ENCODE measurements at regions not wholly inside any gene's neighbourhood (a gene's known extent, or its start where the extent isn't known, plus 50 kb on each side); places are given as distances from the start of the nearest gene placed in this dataset.

- H3K9ac ChIP-seq, result no peak overlapping the region
- H3K27ac ChIP-seq, result no peak overlapping the region
- H3K4me1 ChIP-seq, result no peaks in the 10 kb centered on the region
- peaks cover 0 to 17% (median 7%) of the 10 kb centered on the region in 11 experiments; a peak in 10 of 22 replicates for H3K9me3 ChIP-seq (replicated peaks in 1 of 11)
- TF ChIP-seq Cebpa-rat (IDR thresholded peaks at IDR 0.05), result no peak
- no peak overlapping the region for H3K4me2 ChIP-seq
- H3K4me3 ChIP-seq, result no peak overlapping the region
- H3K27me3 ChIP-seq, result no peaks in the 10 kb centered on the region
- H3K36me3 ChIP-seq, result no peaks in the 10 kb centered on the region
- H4K20me1 ChIP-seq, result no peaks in the 10 kb centered on the region
These were observed 155.8 kb upstream of the TANK start for GRCh38 chr2:161004379-161004778.

GRCh38 chr2:161005170-161005569 lies 155.1 kb upstream of the TANK start:
- Histone ChIP-seq H3K4me3 (no peak overlapping the region), H3K4me1 (no peaks in the 10 kb centered on the region), H3K4me2 (no peak overlapping the region), H3K36me3 (no peaks in the 10 kb centered on the region), H3K27ac (no peak overlapping the region), H3K9ac (no peak overlapping the region), H3K9me3 (replicated peaks in 1 of 11) (peaks cover 0 to 17% (median 7%) of the 10 kb centered on the region in 11 experiments; a peak in 10 of 22 replicates), H4K20me1 (no peaks in the 10 kb centered on the region), H3K27me3 (no peaks in the 10 kb centered on the region)
- no peak for TF ChIP-seq Cebpa-rat (IDR thresholded peaks at IDR 0.05)

- H3K9me3 ChIP-seq (replicated peaks in 1 of 11), result peaks cover 0 to 17% (median 7%) of the 10 kb centered on the region in 11 experiments; a peak in 9 of 22 replicates
- no peaks in the 10 kb centered on the region for H3K36me3 ChIP-seq
- no peaks in the 10 kb centered on the region for H4K20me1 ChIP-seq
- no peak overlapping the region for H3K4me3 ChIP-seq
- H3K27me3 ChIP-seq, result no peaks in the 10 kb centered on the region
- H3K4me2 ChIP-seq, result no peak overlapping the region
- no peak for TF ChIP-seq Cebpa-rat (IDR thresholded peaks at IDR 0.05)
- H3K9ac ChIP-seq, result no peak overlapping the region
- no peak overlapping the region for H3K27ac ChIP-seq
- no peaks in the 10 kb centered on the region for H3K4me1 ChIP-seq
These were observed 151.9 kb upstream of the TANK start for GRCh38 chr2:161008311-161008710.

GRCh38 chr2:161010503-161011015 lies 149.7 kb upstream of the TANK start:
- Histone ChIP-seq H3K9ac (no peak overlapping the region), H3K4me3 (no peak overlapping the region), H4K20me1 (no peaks in the 10 kb centered on the region), H3K27me3 (no peaks in the 10 kb centered on the region), H3K27ac (no peak overlapping the region), H3K36me3 (no peaks in the 10 kb centered on the region), H3K4me2 (no peak overlapping the region), H3K9me3 (replicated peaks in 1 of 11) (peaks cover under 1 to 26% (median 14%) of the 10 kb centered on the region in 11 experiments; a peak in 20 of 22 replicates), H3K4me1 (no peaks in the 10 kb centered on the region)
- TF ChIP-seq Cebpa-rat (IDR thresholded peaks at IDR 0.05), result no peak

GRCh38 chr2:161017780-161018470 lies 142.3 kb upstream of the TANK start:
- Histone ChIP-seq H3K27ac (no peak overlapping the region), H3K27me3 (no peaks in the 10 kb centered on the region), H3K4me2 (no peak overlapping the region), H3K4me1 (no peaks in the 10 kb centered on the region), H3K36me3 (no peaks in the 10 kb centered on the region), H3K4me3 (no peak overlapping the region), H3K9me3 (replicated peaks in 1 of 11) (peaks cover 5 to 18% (median 13%) of the 10 kb centered on the region in 11 experiments; a peak in 20 of 22 replicates), H3K9ac (no peak overlapping the region), H4K20me1 (no peaks in the 10 kb centered on the region)
- no peak for TF ChIP-seq Cebpa-rat (IDR thresholded peaks at IDR 0.05)

GRCh38 chr2:161019311-161019710 lies 140.9 kb upstream of the TANK start:
- H3K9me3 ChIP-seq (replicated peaks in 1 of 11), result peaks cover 5 to 26% (median 13%) of the 10 kb centered on the region in 11 experiments; a peak in 20 of 22 replicates
- no peak for TF ChIP-seq Cebpa-rat (IDR thresholded peaks at IDR 0.05)

GRCh38 chr2:161020437-161020836 lies 139.8 kb upstream of the TANK start:
- Histone ChIP-seq H3K27ac (no peak overlapping the region), H3K4me1 (no peaks in the 10 kb centered on the region), H3K4me3 (no peak overlapping the region), H4K20me1 (no peaks in the 10 kb centered on the region), H3K4me2 (no peak overlapping the region), H3K36me3 (no peaks in the 10 kb centered on the region), H3K9me3 (replicated peaks in 1 of 11) (peaks cover 0 to 17% (median 6%) of the 10 kb centered on the region in 11 experiments; a peak in 9 of 22 replicates), H3K27me3 (no peaks in the 10 kb centered on the region), H3K9ac (no peak overlapping the region)
- no peak for TF ChIP-seq Cebpa-rat (IDR thresholded peaks at IDR 0.05)

More at GRCh38 chr2:161019311-161019710, 140.9 kb upstream of the TANK start:
- Histone ChIP-seq H3K27me3 (no peaks in the 10 kb centered on the region), H3K27ac (no peak overlapping the region), H4K20me1 (no peaks in the 10 kb centered on the region), H3K36me3 (no peaks in the 10 kb centered on the region), H3K4me3 (no peak overlapping the region), H3K4me1 (no peaks in the 10 kb centered on the region), H3K4me2 (no peak overlapping the region), H3K9ac (no peak overlapping the region)

- Histone ChIP-seq H3K27me3 (no peaks in the 10 kb centered on the region), H3K4me1 (no peaks in the 10 kb centered on the region), H3K9ac (no peak overlapping the region), H3K4me2 (no peak overlapping the region), H4K20me1 (no peaks in the 10 kb centered on the region), H3K36me3 (no peaks in the 10 kb centered on the region), H3K4me3 (no peak overlapping the region), H3K27ac (no peak overlapping the region), H3K9me3 (replicated peaks in 1 of 11) (0 out of 22 replicates have a peak, but pooled peaks cover 0 to 3% (median 0%) of the 10 kb centered on the region in 11 experiments)
- TF ChIP-seq Cebpa-rat (IDR thresholded peaks at IDR 0.05), result no peak
These were observed 131.6 kb upstream of the TANK start for GRCh38 chr2:161028581-161028980.

- H3K4me1 ChIP-seq, result no peaks in the 10 kb centered on the region
- H3K4me3 ChIP-seq, result no peak overlapping the region
- no peak overlapping the region for H3K4me2 ChIP-seq
- no peak overlapping the region for H3K27ac ChIP-seq
- no peak for TF ChIP-seq Cebpa-rat (IDR thresholded peaks at IDR 0.05)
- no peak overlapping the region for H3K9ac ChIP-seq
- no peaks in the 10 kb centered on the region for H3K36me3 ChIP-seq
- no peaks in the 10 kb centered on the region for H3K9me3 ChIP-seq (replicated peaks in 1 of 11)
- no peaks in the 10 kb centered on the region for H4K20me1 ChIP-seq
- H3K27me3 ChIP-seq, result no peaks in the 10 kb centered on the region
These were observed 130.9 kb upstream of the TANK start for GRCh38 chr2:161029321-161029720.

Data from BLaER1 treated with 17β-estradiol and CSF1 and Interleukin-3, amounts not matched to agents 10 nM and 100 nM (cell line).